GM12875 (cell line): ENCODE measurements at regions not wholly inside any gene's neighbourhood (a gene's known extent, or its start where the extent isn't known, plus 50 kb on each side); places are given as distances from the start of the nearest gene placed in this dataset.
"Not testable (repeated sequence)": the region's sequence is repeated elsewhere in the genome, so short reads cannot be mapped to it uniquely, and the experiment has no call there.

Experiments used
- H3K4me3 ChIP-seq: one replicate; pipeline ENCODE4 v1.5.1; 2011; ENCODE audit warnings: low read depth, low read length, control low read depth
- CTCF ChIP-seq: IDR thresholded peaks from 2 replicates; pipeline ENCODE4 v1.5.1; 2011; ENCODE audit warnings: low read depth, mild to moderate bottlenecking, control low read depth, inconsistent platforms, low read length, moderate library complexity, borderline replicate concordance; ENCODE audit not compliant: insufficient read depth

- no peak overlapping the region for H3K4me3 ChIP-seq
- no peak for TF ChIP-seq CTCF
Measured at GRCh38 chr3:194959217-194959616, 273.5 kb downstream of the FAM43A start.

- not testable (repeated sequence) for H3K4me3 ChIP-seq
Measured at GRCh38 chr3:194959666-194960065, 274.0 kb downstream of the FAM43A start.

GRCh38 chr3:194960446-194961032 lies 274.9 kb downstream of the FAM43A start:
- no peak for TF ChIP-seq CTCF
- no peak overlapping the region for H3K4me3 ChIP-seq

GRCh38 chr3:194961149-194961548 lies 275.5 kb downstream of the FAM43A start:
- H3K4me3 ChIP-seq = no peak overlapping the region
- TF ChIP-seq CTCF = no peak

GRCh38 chr3:194961571-194961970 lies 275.9 kb downstream of the FAM43A start:
- no peak for TF ChIP-seq CTCF
- H3K4me3 ChIP-seq = no peak overlapping the region

- TF ChIP-seq CTCF = no peak
- no peak overlapping the region for H3K4me3 ChIP-seq
Measured at GRCh38 chr3:194962056-194962455, 276.4 kb downstream of the FAM43A start.

GRCh38 chr3:194964809-194965208 lies 279.1 kb downstream of the FAM43A start:
- no peak overlapping the region for H3K4me3 ChIP-seq

More at GRCh38 chr3:194964809-194965208, 279.1 kb downstream of the FAM43A start:
- no peak for TF ChIP-seq CTCF
